Suprapubic skin (tissue), 4 donors: ENCODE measurements at regions not wholly inside any gene's neighbourhood (a gene's known extent, or its start where the extent isn't known, plus 50 kb on each side); places are given as distances from the start of the nearest gene placed in this dataset.
"Not testable (repeated sequence)": the region's sequence is repeated elsewhere in the genome, so short reads cannot be mapped to it uniquely, and the experiment has no call there.

Experiments
- DNase-seq, 2 donors: peaks; one replicate each; pipeline ENCODE4 v3.0.0-alpha.2; 2019; ENCODE audit warnings: low spot score in 2 of 2
- H3K27ac ChIP-seq: fragments of 200-600 bp; sonication (generic); one replicate; pipeline ENCODE4 v1.5.1; 2019
- H3K27me3 ChIP-seq: fragments of 200-600 bp; sonication (generic); one replicate; pipeline ENCODE4 v1.5.1; 2019
- H3K36me3 ChIP-seq: fragments of 200-600 bp; sonication (generic); one replicate; pipeline ENCODE4 v1.5.1; 2019
- H3K4me1 ChIP-seq: fragments of 200-600 bp; sonication (generic); one replicate; pipeline ENCODE4 v1.5.1; 2019
- H3K4me3 ChIP-seq: fragments of 200-600 bp; sonication (generic); one replicate; pipeline ENCODE4 v1.5.1; 2019; ENCODE audit warnings: mild to moderate bottlenecking
- H3K9me3 ChIP-seq: fragments of 200-600 bp; sonication (generic); one replicate; pipeline ENCODE4 v1.5.1; 2019
- CTCF ChIP-seq, 2 donors: fragments of 200-600 bp in 1 of 2; fragments of 450-650 bp in 1 of 2; sonication (generic) in 1 of 2; IDR thresholded peaks; one replicate each; pipeline ENCODE4 v1.5.1; 2016 to 2019; ENCODE audit warnings: antibody characterized with exemption in 2 of 2, mild to moderate bottlenecking in 1 of 2, moderate library complexity in 1 of 2
- EP300 ChIP-seq: sonication (generic); formaldehyde crosslinking; IDR thresholded peaks from one replicate; pipeline ENCODE4 v1.6.1; 2017; ENCODE audit warnings: antibody characterized with exemption
- POLR2A ChIP-seq, 2 donors: fragments of 450-650 bp; IDR thresholded peaks; one replicate each; pipeline ENCODE4 v1.6.1; 2017; ENCODE audit warnings: antibody characterized with exemption in 2 of 2, mild to moderate bottlenecking in 2 of 2, moderate library complexity in 2 of 2
- POLR2AphosphoS5 ChIP-seq, 3 donors: sonication (generic); formaldehyde crosslinking; IDR thresholded peaks; one replicate each; pipeline ENCODE4 v1.6.1; 2017; ENCODE audit warnings: antibody characterized with exemption in 3 of 3
- WGBS: methylation state at CpG from one replicate; pipeline ENCODE4 v1.1.5; 2018; 5-methylcytosine and 5-hydroxymethylcytosine counted together

- Histone ChIP-seq H3K4me1 (no peaks in the 10 kb centered on the region), H3K4me3 (no peak overlapping the region), H3K36me3 (no peaks in the 10 kb centered on the region), H3K9me3 (no peaks in the 10 kb centered on the region), H3K27me3 (no peaks in the 10 kb centered on the region), H3K27ac (no peak overlapping the region)
- no peak for DNase-seq
- 87% methylated on average over 7 of the region's 7 CpGs for WGBS
- TF ChIP-seq POLR2AphosphoS5 (IDR thresholded peaks at IDR 0.05) (no peak), EP300 (no peak), CTCF (IDR thresholded peaks at IDR 0.05) (no peak), POLR2A (IDR thresholded peaks at IDR 0.05) (no peak)
Observed at GRCh38 chr12:124157406-124157805, 137.5 kb upstream of the RFLNA start.

- H3K4me3 ChIP-seq, result no peak overlapping the region
- no peaks in the 10 kb centered on the region for H3K27me3 ChIP-seq
- H3K4me1 ChIP-seq, result no peaks in the 10 kb centered on the region
- no peaks in the 10 kb centered on the region for H3K9me3 ChIP-seq
- no peak for DNase-seq
- TF ChIP-seq POLR2A (IDR thresholded peaks at IDR 0.05) (no peak), EP300 (no peak), POLR2AphosphoS5 (IDR thresholded peaks at IDR 0.05) (no peak), CTCF (IDR thresholded peaks at IDR 0.05) (no peak)
- no peak overlapping the region for H3K27ac ChIP-seq
- 66% methylated on average over 9 of the region's 9 CpGs for WGBS
- no peaks in the 10 kb centered on the region for H3K36me3 ChIP-seq
Observed at GRCh38 chr12:124159655-124160054, 135.2 kb upstream of the RFLNA start.

GRCh38 chr12:124160097-124160756, 134.7 kb upstream of the RFLNA start:
- TF ChIP-seq EP300 (no peak), POLR2A (IDR thresholded peaks at IDR 0.05) (no peak), POLR2AphosphoS5 (IDR thresholded peaks at IDR 0.05) (no peak), CTCF (IDR thresholded peaks at IDR 0.05) (no peak)
- DNase-seq, result no peak
- WGBS, result 79% methylated on average over 11 of the region's 11 CpGs
- Histone ChIP-seq H3K27me3 (no peaks in the 10 kb centered on the region), H3K4me1 (no peaks in the 10 kb centered on the region), H3K9me3 (no peaks in the 10 kb centered on the region), H3K27ac (no peak overlapping the region), H3K4me3 (no peak overlapping the region), H3K36me3 (no peaks in the 10 kb centered on the region)

GRCh38 chr12:124161402-124161801, 133.5 kb upstream of the RFLNA start:
- not testable (repeated sequence) for H3K27ac ChIP-seq, H3K36me3 ChIP-seq, H3K4me3 ChIP-seq, H3K4me1 ChIP-seq, H3K27me3 ChIP-seq, DNase-seq, H3K9me3 ChIP-seq
- 87% methylated on average over 9 of the region's 9 CpGs for WGBS

GRCh38 chr12:124162151-124163110, 132.5 kb upstream of the RFLNA start:
- 84% methylated on average over 6 of the region's 6 CpGs for WGBS
- no peaks in the 10 kb centered on the region for H3K36me3 ChIP-seq
- TF ChIP-seq EP300 (no peak), POLR2A (IDR thresholded peaks at IDR 0.05) (no peak), CTCF (IDR thresholded peaks at IDR 0.05) (no peak), POLR2AphosphoS5 (IDR thresholded peaks at IDR 0.05) (no peak)
- H3K9me3 ChIP-seq, result no peaks in the 10 kb centered on the region
- no peak for DNase-seq
- no peaks in the 10 kb centered on the region for H3K27me3 ChIP-seq
- H3K4me3 ChIP-seq, result no peak overlapping the region
- no peaks in the 10 kb centered on the region for H3K4me1 ChIP-seq
- H3K27ac ChIP-seq, result no peak overlapping the region
